ENCODE measurements at regions not wholly inside any gene's neighbourhood (a gene's known extent, or its start where the extent isn't known, plus 50 kb on each side); places are given as distances from the start of the nearest gene placed in this dataset.

DNA sequence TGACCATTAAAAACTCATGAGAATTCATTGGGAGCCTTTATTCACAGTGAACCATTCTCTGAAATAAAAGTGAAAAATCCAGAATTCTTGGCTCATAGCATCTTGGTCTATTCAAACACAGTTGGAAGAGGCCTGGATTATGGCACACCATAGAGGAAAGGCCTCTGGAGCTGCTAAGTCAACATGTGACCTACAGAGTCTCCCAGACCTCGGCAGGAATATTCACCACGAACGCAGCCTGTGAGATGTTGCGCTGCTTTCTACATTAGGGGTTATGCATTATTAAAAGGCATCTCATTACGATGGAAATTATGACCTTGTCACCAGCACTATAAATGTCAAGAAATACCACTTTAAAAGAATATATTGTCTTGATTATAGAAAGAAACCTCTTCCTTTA is 132.6 kb downstream of the EFNB2 start:
- Histone ChIP-seq H3K4me1 (replicated peaks in 1 of 4; ENCODE audit: control insufficient read depth in 3 of 4, insufficient read depth in 4 of 4, low read length in 3 of 4) (peaks cover 0 to 8% (median 3%) of the 10 kb centered on the region in 4 experiments; a peak in 5 of 7 replicates), H3K36me3 (ENCODE audit: control insufficient read depth in 2 of 4, insufficient read depth in 4 of 4, low read length in 3 of 4) (no peaks in the 10 kb centered on the region), H2BK120ac (replicated peaks; ENCODE audit: low read depth, low read length) (no peak overlapping the region), H2BK5ac (ENCODE audit: low read depth, low read length) (no peak overlapping the region), H3K9me3 (ENCODE audit: insufficient read depth in 2 of 2, low read depth in 1 of 2, low read length in 1 of 2) (no peaks in the 10 kb centered on the region), H3K27me3 (replicated peaks in 1 of 4; ENCODE audit: control insufficient read depth in 3 of 4, extremely low read depth in 1 of 4, insufficient read depth in 3 of 4, low read length in 3 of 4) (no peaks in the 10 kb centered on the region), H2AFZ (ENCODE audit: low read length) (no peak overlapping the region), H3K23me2 (ENCODE audit: low read depth, low read length) (no peaks in the 10 kb centered on the region), H3K4ac (replicated peaks; ENCODE audit: insufficient read length, low read depth, low read length) (no peak overlapping the region), H2BK15ac (ENCODE audit: low read length) (no peak overlapping the region), H3K79me1 (ENCODE audit: low read depth, low read length) (no peaks in the 10 kb centered on the region), H2AK5ac (ENCODE audit: low read depth, low read length) (no peak overlapping the region), H3K9ac (replicated peaks in 1 of 4; ENCODE audit: extremely low read depth in 1 of 4, low read depth in 3 of 4, low read length in 3 of 4) (no peak overlapping the region), H3K4me2 (ENCODE audit: insufficient read depth in 1 of 2, low read depth in 2 of 2, low read length in 2 of 2) (no peak overlapping the region), H3K14ac (ENCODE audit: insufficient read length) (no peak overlapping the region), H4K20me1 (replicated peaks in 1 of 2; ENCODE audit: control insufficient read depth in 1 of 2, insufficient read depth in 2 of 2, low read length in 2 of 2) (no peaks in the 10 kb centered on the region), H2BK12ac (ENCODE audit: low read depth, low read length) (no peak overlapping the region), H3K18ac (ENCODE audit: extremely low read depth, low read length) (no peak overlapping the region), H2BK20ac (ENCODE audit: low read length) (no peak overlapping the region), H4K8ac (ENCODE audit: extremely low read depth, insufficient read depth, low read length) (no peak overlapping the region), H3K56ac (replicated peaks; ENCODE audit: insufficient read length, low read depth, low read length) (no peak overlapping the region), H4K5ac (ENCODE audit: insufficient read length, low read depth, low read length) (no peak overlapping the region), H4K91ac (replicated peaks; ENCODE audit: insufficient read length, low read length) (no peak overlapping the region), H3K23ac (ENCODE audit: insufficient read length) (no peak overlapping the region), H3K27ac (ENCODE audit: low read depth, low read length) (no peak overlapping the region), H3K4me3 (ENCODE audit: extremely low read depth in 1 of 4, insufficient read depth in 2 of 4, low read depth in 3 of 4, low read length in 4 of 4) (no peak overlapping the region), H3K79me2 (ENCODE audit: control insufficient read depth in 1 of 2, insufficient read depth in 2 of 2, low read length in 2 of 2) (no peaks in the 10 kb centered on the region)
- DNase-seq (ENCODE audit: low read depth in 1 of 2, low spot score in 2 of 2) (no peak), FAIRE-seq (no peak)
- ChIA-PET CTCF (ENCODE audit: partially characterized antibody) (interaction anchor here (0.6 to 1.4 kb wide), 3 partner anchors 35 to 62 kb away, joined by 3 to 5 read pairs (median 4); no protein-coding TSS in a partner anchor), POLR2A (ENCODE audit: partially characterized antibody) (no interaction called here)
- 92% methylated on average over 5 of the region's 5 CpGs; no CpG with 5 or more reads in 1 of the 2 experiments for WGBS, 2 experiments (ENCODE audit: extremely low coverage in 1 of 2, insufficient coverage in 1 of 2, insufficient read length in 1 of 2, insufficient replicate concordance in 2 of 2, low coverage in 1 of 2, low lambda C conversion rate in 2 of 2, missing lambda C conversion rate in 1 of 2)
- no peak for TF ChIP-seq CTCF (IDR thresholded peaks at IDR 0.05; ENCODE audit: control extremely low read depth in 1 of 3, insufficient read depth in 1 of 3, low read depth in 1 of 3, low read length in 3 of 3)
